IMR-90 (cell line): ENCODE measurements at regions not wholly inside any gene's neighbourhood (a gene's known extent, or its start where the extent isn't known, plus 50 kb on each side); places are given as distances from the start of the nearest gene placed in this dataset.

Experiments
- ATAC-seq: fragments of 200-7000 bp; cut with Tn5 transposase; 2 replicates; pipeline ENCODE4 v1.9.1; 2020; ENCODE audit warnings: low read depth, mild to moderate bottlenecking, moderate library complexity
- BruUV-seq: library from RNA; stranded (reverse); fragments of 400-500 nt; replicated peaks from 2 replicates; lab custom pipeline; 2021; lab: Mats Ljungman, UMichigan
- CTCF ChIA-PET: fragments of 300-600 bp; formaldehyde crosslinking; extraction: SDS; loops from one replicate; lab custom pipeline; 2021; ENCODE audit warnings: antibody characterized with exemption; lab: Yijun Ruan, JAX
- POLR2A ChIA-PET: fragments of 300-600 bp; sonication (Branson Sonifier 250); formaldehyde crosslinking; loops from one replicate; lab custom pipeline; 2022; ENCODE audit warnings: antibody characterized with exemption; ENCODE audit not compliant: unreplicated experiment; lab: Charles Lee
- DNase-seq: peaks from one replicate; pipeline ENCODE4 v3.0.0; 2013
- H2AFZ ChIP-seq: replicated peaks from 2 replicates; pipeline ENCODE3; 2013; ENCODE audit warnings: low read length, mild to moderate bottlenecking; ENCODE audit not compliant: poor library complexity
- H2AK5ac ChIP-seq: 2 replicates; pipeline ENCODE4 v1.6.1; 2013; ENCODE audit warnings: low read depth, low read length, inconsistent platforms
- H2AK9ac ChIP-seq: replicated peaks from 2 replicates; pipeline ENCODE3; 2013; ENCODE audit warnings: mild to moderate bottlenecking, low read depth, low read length, moderate library complexity; ENCODE audit not compliant: poor library complexity
- H2BK120ac ChIP-seq: 2 replicates; pipeline ENCODE4 v1.6.1; 2013; ENCODE audit warnings: low read depth, low read length, inconsistent platforms
- H2BK15ac ChIP-seq: 3 replicates; pipeline ENCODE4 v1.6.1; 2013; ENCODE audit warnings: low read depth, low read length, inconsistent platforms
- H2BK20ac ChIP-seq: 2 replicates; pipeline ENCODE4 v1.6.1; 2013; ENCODE audit warnings: low read depth, mild to moderate bottlenecking, inconsistent platforms, low read length, moderate library complexity
- H2BK5ac ChIP-seq: 2 replicates; pipeline ENCODE4 v1.6.1; 2013; ENCODE audit warnings: mild to moderate bottlenecking, low read depth, low read length, inconsistent platforms; ENCODE audit not compliant: poor library complexity, severe bottlenecking
- H3K14ac ChIP-seq: replicated peaks from 2 replicates; pipeline ENCODE4 v1.6.1; 2013; ENCODE audit warnings: low read depth, low read length, inconsistent platforms
- H3K18ac ChIP-seq: 2 replicates; pipeline ENCODE4 v1.6.1; 2013; ENCODE audit warnings: low read depth, low read length, control low read depth
- H3K23ac ChIP-seq: 2 replicates; pipeline ENCODE4 v1.6.1; 2013; ENCODE audit warnings: low read depth, low read length, inconsistent platforms
- H3K27ac ChIP-seq: 2 replicates; pipeline ENCODE4 v1.5.1; 2013; ENCODE audit warnings: mild to moderate bottlenecking, control low read depth, low read length; ENCODE audit not compliant: insufficient read depth
- H3K27me3 ChIP-seq: 2 replicates; pipeline ENCODE4 v1.6.1; 2013; ENCODE audit warnings: low read length; ENCODE audit not compliant: control insufficient read depth, insufficient read depth
- H3K36me3 ChIP-seq: 2 replicates; pipeline ENCODE4 v1.6.1; 2013; ENCODE audit warnings: low read length, mixed read lengths; ENCODE audit not compliant: control insufficient read depth, insufficient read depth
- H3K4ac ChIP-seq: 2 replicates; pipeline ENCODE4 v1.6.1; 2013; ENCODE audit warnings: low read depth, low read length, inconsistent platforms
- H3K4me1 ChIP-seq: 2 replicates; pipeline ENCODE4 v1.6.1; 2013; ENCODE audit warnings: low read length, mixed read lengths; ENCODE audit not compliant: control insufficient read depth, insufficient read depth
- H3K4me2 ChIP-seq: 2 replicates; pipeline ENCODE4 v1.6.1; 2013; ENCODE audit warnings: low read depth, mild to moderate bottlenecking, control low read depth, low read length, moderate library complexity
- H3K4me3 ChIP-seq: 2 replicates; pipeline ENCODE4 v1.5.1; 2013; ENCODE audit warnings: low read depth, mild to moderate bottlenecking, control low read depth, low read length, moderate library complexity; ENCODE audit not compliant: insufficient read depth
- H3K56ac ChIP-seq: 2 replicates; pipeline ENCODE4 v1.6.1; 2013; ENCODE audit warnings: low read length, inconsistent platforms; ENCODE audit not compliant: insufficient read depth; ENCODE audit errors: extremely low read depth
- H3K79me1 ChIP-seq, 2 experiments: 2 replicates each; pipeline ENCODE4 v1.6.1; 2013; ENCODE audit warnings: low read length in 2 of 2, inconsistent platforms in 1 of 2, low read depth in 1 of 2
- H3K9ac ChIP-seq: 2 replicates; pipeline ENCODE4 v1.6.1; 2013; ENCODE audit warnings: low read depth, low read length, control low read depth
- H3K9me1 ChIP-seq: 2 replicates; pipeline ENCODE4 v1.6.1; 2013; ENCODE audit warnings: low read length, inconsistent platforms; ENCODE audit not compliant: insufficient read depth
- H3K9me3 ChIP-seq: 2 replicates; pipeline ENCODE4 v1.6.1; 2013; ENCODE audit warnings: low read length; ENCODE audit not compliant: control insufficient read depth, insufficient read depth
- H4K20me1 ChIP-seq: 2 replicates; pipeline ENCODE4 v1.6.1; 2013; ENCODE audit warnings: low read length, inconsistent platforms; ENCODE audit not compliant: insufficient read depth
- H4K5ac ChIP-seq: 2 replicates; pipeline ENCODE4 v1.6.1; 2013; ENCODE audit warnings: mild to moderate bottlenecking, low read depth, low read length, control low read depth
- H4K8ac ChIP-seq, 2 experiments: 2 replicates each; pipeline ENCODE4 v1.6.1; 2013; ENCODE audit warnings: low read depth in 2 of 2, low read length in 2 of 2, control low read depth in 1 of 2, inconsistent platforms in 1 of 2
- H4K91ac ChIP-seq: 2 replicates; pipeline ENCODE4 v1.6.1; 2013; ENCODE audit warnings: low read depth, low read length, inconsistent platforms; ENCODE audit not compliant: insufficient read depth
- BHLHE40 ChIP-seq: fragments of 150-350 bp; IDR thresholded peaks from 2 replicates; pipeline ENCODE4 v1.6.1; 2016; ENCODE audit warnings: mild to moderate bottlenecking, low read depth, low read length
- CEBPB ChIP-seq: IDR thresholded peaks from 2 replicates; pipeline ENCODE4 v1.6.1; 2012; ENCODE audit warnings: low read depth, low read length, improper control_type of control experiment
- CHD1 ChIP-seq: IDR thresholded peaks from 2 replicates; pipeline ENCODE4 v1.6.1; 2012; ENCODE audit warnings: low read depth, low read length, improper control_type of control experiment
- CTCF ChIP-seq: conservative IDR thresholded peaks from 2 replicates; pipeline ENCODE4 v1.5.1; 2012; ENCODE audit warnings: mild to moderate bottlenecking, low read depth, low read length, improper control_type of control experiment
- ELK1 ChIP-seq: fragments of 150-350 bp; IDR thresholded peaks from 2 replicates; pipeline ENCODE4 v1.6.1; 2016; ENCODE audit warnings: low read depth, mild to moderate bottlenecking, low read length, moderate library complexity, borderline replicate concordance
- FOS ChIP-seq: fragments of 150-350 bp; IDR thresholded peaks from 2 replicates; pipeline ENCODE4 v1.6.1; 2016; ENCODE audit warnings: low read depth, low read length
- MAFK ChIP-seq: IDR thresholded peaks from 2 replicates; pipeline ENCODE4 v1.6.1; 2012; ENCODE audit warnings: low read depth, low read length, improper control_type of control experiment
- MAZ ChIP-seq: IDR thresholded peaks from 2 replicates; pipeline ENCODE4 v1.6.1; 2012; ENCODE audit warnings: low read depth, mild to moderate bottlenecking, low read length, improper control_type of control experiment, moderate library complexity, borderline replicate concordance
- MXI1 ChIP-seq: IDR thresholded peaks from 2 replicates; pipeline ENCODE4 v1.6.1; 2012; ENCODE audit warnings: low read depth, mild to moderate bottlenecking, low read length, moderate library complexity, borderline replicate concordance
- NFE2L2 ChIP-seq: fragments of 150-350 bp; IDR thresholded peaks from 2 replicates; pipeline ENCODE4 v1.6.1; 2016; ENCODE audit warnings: low read depth, mild to moderate bottlenecking, low read length
- POLR2A ChIP-seq: IDR thresholded peaks from 2 replicates; pipeline ENCODE4 v1.6.1; 2012; ENCODE audit warnings: mild to moderate bottlenecking, low read depth, low read length
- RCOR1 ChIP-seq: IDR thresholded peaks from 2 replicates; pipeline ENCODE4 v1.6.1; 2012; ENCODE audit warnings: mild to moderate bottlenecking, low read length, improper control_type of control experiment; ENCODE audit not compliant: insufficient replicate concordance
- RFX5 ChIP-seq: IDR thresholded peaks from 2 replicates; pipeline ENCODE4 v1.8.0; 2012; ENCODE audit warnings: low read depth, mild to moderate bottlenecking, low read length, moderate library complexity
- SMC3 ChIP-seq: fragments of 150-350 bp; IDR thresholded peaks from 2 replicates; pipeline ENCODE4 v1.6.1; 2016; ENCODE audit warnings: low read depth, mild to moderate bottlenecking, antibody characterized with exemption, low read length, moderate library complexity
- USF2 ChIP-seq: fragments of 150-350 bp; IDR thresholded peaks from 2 replicates; pipeline ENCODE4 v1.6.1; 2017; ENCODE audit warnings: mild to moderate bottlenecking, antibody characterized with exemption, low read length, low read depth
- WGBS, 2 experiments: methylation state at CpG; one replicate each; pipeline versions ENCODE4 v1.1.5 to v1.1.7; 2013; ENCODE audit warnings: missing lambda C conversion rate in 2 of 2; ENCODE audit not compliant: insufficient read length in 1 of 2; ENCODE audit errors: extremely low coverage in 2 of 2; 5-methylcytosine and 5-hydroxymethylcytosine counted together
- dilution Hi-C: fragments of 300-500 bp; cut with HindIII; formaldehyde crosslinking; loops from one replicate; pipeline ENCODE4 v1.14.3; 2018; ENCODE audit warnings: low sequenced_read_pairs; ENCODE audit not compliant: unreplicated experiment
- in situ Hi-C: fragments of 300-500 bp; cut with MboI; formaldehyde crosslinking; loops from 3 replicates; pipeline ENCODE4 v1.14.3; 2019; ENCODE audit warnings: low sequenced_read_pairs, inconsistent platforms, mixed read lengths
- intact Hi-C: fragments of 100-400 bp; cut with micrococcal nuclease; formaldehyde crosslinking; loops from 2 replicates; pipeline ENCODE4 v1.10.0; 2022

GRCh38 chr6:115629415-115629814 lies 431.3 kb downstream of the FRK start:
- H2AK5ac ChIP-seq = no peak overlapping the region
- H3K9me1 ChIP-seq = no peaks in the 10 kb centered on the region
- no peak overlapping the region for H4K91ac ChIP-seq
- H3K4me1 ChIP-seq = no peaks in the 10 kb centered on the region
- intact Hi-C loops (no loop called here), in situ Hi-C loops (no loop called here), dilution Hi-C loops (no loop called here)
- H4K5ac ChIP-seq = no peak overlapping the region
- no peak overlapping the region for H3K4me2 ChIP-seq
- no peak overlapping the region for H4K8ac ChIP-seq
- H2BK15ac ChIP-seq = no peak overlapping the region
- H2AK9ac ChIP-seq = no peak overlapping the region
- no peak overlapping the region for H3K56ac ChIP-seq
- no CpG with 5 or more reads among the region's 2 CpGs for WGBS, 2 experiments
- no peaks in the 10 kb centered on the region for H3K9me3 ChIP-seq
- no peak overlapping the region for H3K9ac ChIP-seq
- H2BK5ac ChIP-seq = no peak overlapping the region
- H3K79me1 ChIP-seq = no peaks in the 10 kb centered on the region
- H3K27ac ChIP-seq = no peak overlapping the region
- no TSS peak for BruUV-seq
- POLR2A ChIA-PET = no interaction called here
- CTCF ChIA-PET = interaction anchor here (0.9 kb wide), 1 partner anchor 14 kb away, joined by 3 read pairs; no protein-coding TSS in a partner anchor
- no peak overlapping the region for H3K18ac ChIP-seq
- no peak overlapping the region for H3K4ac ChIP-seq
- no peak overlapping the region for H2AFZ ChIP-seq
- no peaks in the 10 kb centered on the region for H3K36me3 ChIP-seq
- no peak for TF ChIP-seq CTCF
- TF ChIP-seq FOS = no peak
- no peak for TF ChIP-seq BHLHE40
- no peak for TF ChIP-seq CEBPB
- TF ChIP-seq ELK1 = no peak
- no peak for TF ChIP-seq MXI1
- TF ChIP-seq SMC3 = no peak
- TF ChIP-seq RCOR1 = no peak
- TF ChIP-seq MAFK = no peak
- no peak for TF ChIP-seq MAZ
- TF ChIP-seq NFE2L2 = no peak
- TF ChIP-seq CHD1 = no peak
- TF ChIP-seq USF2 = no peak
- no peak for TF ChIP-seq RFX5
- TF ChIP-seq POLR2A = no peak
- H4K20me1 ChIP-seq = no peaks in the 10 kb centered on the region
- H2BK20ac ChIP-seq = no peak overlapping the region
- H3K4me3 ChIP-seq = no peak overlapping the region
- no peak overlapping the region for H2BK120ac ChIP-seq
- H3K27me3 ChIP-seq = no peaks in the 10 kb centered on the region
- DNase-seq (no peak), ATAC-seq (no peak)
- H3K14ac ChIP-seq = no peak overlapping the region
- no peak overlapping the region for H3K23ac ChIP-seq
